Vagina (tissue), 2 donors: ENCODE measurements at regions not wholly inside any gene's neighbourhood (a gene's known extent, or its start where the extent isn't known, plus 50 kb on each side); places are given as distances from the start of the nearest gene placed in this dataset.

Experiments used
- DNase-seq, 2 donors: peaks; one replicate each; pipeline ENCODE4 v3.0.0-alpha.2; 2017; ENCODE audit errors: extremely low spot score in 2 of 2
- H3K27ac ChIP-seq: fragments of 200-600 bp; sonication (generic); one replicate; pipeline ENCODE4 v1.5.1; 2019
- H3K27me3 ChIP-seq: fragments of 200-600 bp; sonication (generic); one replicate; pipeline ENCODE4 v1.5.1; 2019
- H3K36me3 ChIP-seq, 2 donors: fragments of 200-600 bp; sonication (generic); one replicate each; pipeline ENCODE4 v1.5.1; 2017 to 2019
- H3K4me1 ChIP-seq: fragments of 200-600 bp; sonication (generic); one replicate; pipeline ENCODE4 v1.5.1; 2019
- H3K4me3 ChIP-seq, 2 donors: fragments of 200-600 bp; sonication (generic); 1 replicate in 1 of 2; 2 replicates in 1 of 2; pipeline ENCODE4 v1.5.1; 2016 to 2019
- H3K9me3 ChIP-seq: fragments of 200-600 bp; sonication (generic); one replicate; pipeline ENCODE4 v1.5.1; 2019
- POLR2A ChIP-seq, 2 donors: fragments of 450-650 bp; IDR thresholded peaks; one replicate each; pipeline ENCODE4 v1.6.1; 2017; ENCODE audit warnings: antibody characterized with exemption in 2 of 2, mild to moderate bottlenecking in 2 of 2, moderate library complexity in 2 of 2
- POLR2AphosphoS5 ChIP-seq, 2 donors: sonication (generic); formaldehyde crosslinking; IDR thresholded peaks; one replicate each; pipeline ENCODE4 v1.9.0; 2017; ENCODE audit warnings: antibody characterized with exemption in 2 of 2, mild to moderate bottlenecking in 2 of 2, low read depth in 1 of 2; ENCODE audit not compliant: insufficient read depth in 1 of 2
- intact Hi-C: fragments of 100-400 bp; cut with DNase I; formaldehyde crosslinking; loops from one replicate; pipeline ENCODE4 v1.15.1; 2023
- TF ChIP-seq, protein P1 (sequence below), 3 experiments: fragments of 450-650 bp in 2 of 3; fragments of 200-600 bp in 1 of 3; sonication (generic) in 1 of 3; IDR thresholded peaks; one replicate each; pipeline ENCODE4 v1.5.1; 2017 to 2019; ENCODE audit warnings: antibody characterized with exemption in 3 of 3, mild to moderate bottlenecking in 2 of 3, moderate library complexity in 2 of 3

- Histone ChIP-seq H3K4me3 (no peak overlapping the region), H3K36me3 (no peaks in the 10 kb centered on the region), H3K4me1 (no peaks in the 10 kb centered on the region), H3K27me3 (no peaks in the 10 kb centered on the region), H3K27ac (no peak overlapping the region), H3K9me3 (no peaks in the 10 kb centered on the region)
- DNase-seq: no peak
- intact Hi-C loops: no loop called here
- TF ChIP-seq POLR2A (IDR thresholded peaks at IDR 0.05) (no peak), POLR2AphosphoS5 (IDR thresholded peaks at IDR 0.05; ENCODE audit: insufficient read depth in 1 of 2, low read depth in 1 of 2) (no peak)
- TF ChIP-seq, protein P1, sequence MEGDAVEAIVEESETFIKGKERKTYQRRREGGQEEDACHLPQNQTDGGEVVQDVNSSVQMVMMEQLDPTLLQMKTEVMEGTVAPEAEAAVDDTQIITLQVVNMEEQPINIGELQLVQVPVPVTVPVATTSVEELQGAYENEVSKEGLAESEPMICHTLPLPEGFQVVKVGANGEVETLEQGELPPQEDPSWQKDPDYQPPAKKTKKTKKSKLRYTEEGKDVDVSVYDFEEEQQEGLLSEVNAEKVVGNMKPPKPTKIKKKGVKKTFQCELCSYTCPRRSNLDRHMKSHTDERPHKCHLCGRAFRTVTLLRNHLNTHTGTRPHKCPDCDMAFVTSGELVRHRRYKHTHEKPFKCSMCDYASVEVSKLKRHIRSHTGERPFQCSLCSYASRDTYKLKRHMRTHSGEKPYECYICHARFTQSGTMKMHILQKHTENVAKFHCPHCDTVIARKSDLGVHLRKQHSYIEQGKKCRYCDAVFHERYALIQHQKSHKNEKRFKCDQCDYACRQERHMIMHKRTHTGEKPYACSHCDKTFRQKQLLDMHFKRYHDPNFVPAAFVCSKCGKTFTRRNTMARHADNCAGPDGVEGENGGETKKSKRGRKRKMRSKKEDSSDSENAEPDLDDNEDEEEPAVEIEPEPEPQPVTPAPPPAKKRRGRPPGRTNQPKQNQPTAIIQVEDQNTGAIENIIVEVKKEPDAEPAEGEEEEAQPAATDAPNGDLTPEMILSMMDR (IDR thresholded peaks at IDR 0.05): no peak
Observed at GRCh38 chr5:72661405-72661804, 154.2 kb upstream of the ZNF366 start.

DNA sequence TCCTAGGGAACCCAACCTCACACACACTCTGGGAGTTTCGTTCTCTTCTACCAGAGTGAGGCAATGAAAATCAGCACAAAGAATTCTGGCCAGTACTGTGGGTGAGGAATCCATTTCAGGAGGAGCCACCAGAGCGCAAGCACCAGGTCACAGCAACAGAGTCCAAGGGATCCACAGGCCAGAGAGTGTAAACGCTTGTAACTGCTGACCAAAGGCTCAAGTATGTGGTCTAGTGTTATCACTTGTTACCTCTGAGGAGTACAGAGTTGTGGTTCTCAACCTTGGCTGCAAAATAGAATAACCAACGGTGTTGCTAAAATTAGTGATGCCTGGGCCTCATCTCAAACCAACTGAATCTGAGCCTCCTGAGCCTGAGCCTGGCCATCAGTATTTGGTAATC, 152.5 kb upstream of the ZNF366 start:
- no peak for DNase-seq
- TF ChIP-seq, protein P1 (IDR thresholded peaks at IDR 0.05): no peak
- no peak for TF ChIP-seq POLR2A (IDR thresholded peaks at IDR 0.05)
- TF ChIP-seq POLR2AphosphoS5 (IDR thresholded peaks at IDR 0.05; ENCODE audit: insufficient read depth in 1 of 2, low read depth in 1 of 2): no peak
- H3K27ac ChIP-seq: no peak overlapping the region
- no peaks in the 10 kb centered on the region for H3K9me3 ChIP-seq
- H3K27me3 ChIP-seq: no peaks in the 10 kb centered on the region
- intact Hi-C loops: no loop called here
- no peaks in the 10 kb centered on the region for H3K4me1 ChIP-seq
- no peaks in the 10 kb centered on the region for H3K36me3 ChIP-seq
- H3K4me3 ChIP-seq: no peak overlapping the region

- no peak overlapping the region for H3K27ac ChIP-seq
- no peaks in the 10 kb centered on the region for H3K4me1 ChIP-seq
- no peaks in the 10 kb centered on the region for H3K36me3 ChIP-seq
- H3K9me3 ChIP-seq: no peaks in the 10 kb centered on the region
- no peak for DNase-seq
- H3K27me3 ChIP-seq: no peaks in the 10 kb centered on the region
- TF ChIP-seq POLR2A (IDR thresholded peaks at IDR 0.05) (no peak), POLR2AphosphoS5 (IDR thresholded peaks at IDR 0.05; ENCODE audit: insufficient read depth in 1 of 2, low read depth in 1 of 2) (no peak)
- TF ChIP-seq, protein P1 (IDR thresholded peaks at IDR 0.05): no peak
- no peak overlapping the region for H3K4me3 ChIP-seq
- intact Hi-C loops: no loop called here
Observed at GRCh38 chr5:72658761-72659540, 151.7 kb upstream of the ZNF366 start.

GRCh38 chr5:72658161-72658560, 151.0 kb upstream of the ZNF366 start:
- H3K36me3 ChIP-seq: no peaks in the 10 kb centered on the region
- no peak for DNase-seq
- H3K27me3 ChIP-seq: no peaks in the 10 kb centered on the region
- TF ChIP-seq, protein P1 (IDR thresholded peaks at IDR 0.05): no peak
- TF ChIP-seq POLR2A (IDR thresholded peaks at IDR 0.05): no peak
- TF ChIP-seq POLR2AphosphoS5 (IDR thresholded peaks at IDR 0.05; ENCODE audit: insufficient read depth in 1 of 2, low read depth in 1 of 2): no peak
- no peaks in the 10 kb centered on the region for H3K4me1 ChIP-seq
- no peak overlapping the region for H3K27ac ChIP-seq
- no peaks in the 10 kb centered on the region for H3K9me3 ChIP-seq
- H3K4me3 ChIP-seq: no peak overlapping the region
- intact Hi-C loops: no loop called here

DNA sequence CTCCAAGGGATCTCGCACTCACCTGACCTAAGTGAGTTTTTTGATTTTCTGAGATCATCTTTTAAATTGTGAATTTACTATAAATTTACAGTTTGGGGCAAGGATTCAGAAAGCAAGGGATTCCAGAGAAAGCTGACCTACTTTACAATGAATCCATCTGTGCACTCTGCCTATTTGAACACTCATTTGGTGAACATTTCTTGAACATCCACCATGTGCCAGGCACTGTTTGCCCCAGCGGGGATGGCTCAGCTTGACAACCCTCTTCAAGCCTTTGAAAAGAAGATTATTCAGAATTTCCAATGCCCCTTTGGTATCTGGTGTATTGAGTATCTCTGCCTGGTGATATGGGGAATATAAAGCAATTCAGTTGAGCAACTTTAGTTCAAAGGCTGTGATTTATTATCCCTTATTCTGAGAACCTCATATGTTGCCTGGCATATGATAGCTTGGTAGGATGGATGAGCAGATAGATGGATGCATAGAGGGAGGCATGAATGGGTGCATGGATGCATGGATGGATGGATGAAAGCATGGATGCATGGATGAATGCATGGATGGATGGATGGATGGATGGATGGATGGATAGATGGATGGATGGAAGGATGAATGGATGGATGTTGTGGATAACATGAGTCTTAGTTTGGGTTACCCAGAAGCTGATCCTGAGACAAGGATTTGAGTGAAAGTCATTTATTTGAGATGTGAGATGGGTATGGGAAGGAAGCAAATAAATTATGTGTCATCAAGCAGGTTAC, 149.7 kb upstream of the ZNF366 start:
- TF ChIP-seq POLR2A (IDR thresholded peaks at IDR 0.05) (no peak), POLR2AphosphoS5 (IDR thresholded peaks at IDR 0.05; ENCODE audit: insufficient read depth in 1 of 2, low read depth in 1 of 2) (no peak)
- TF ChIP-seq, protein P1 (IDR thresholded peaks at IDR 0.05): no peak
- Histone ChIP-seq H3K4me1 (no peaks in the 10 kb centered on the region), H3K27me3 (no peaks in the 10 kb centered on the region), H3K27ac (no peak overlapping the region), H3K36me3 (no peaks in the 10 kb centered on the region), H3K4me3 (no peak overlapping the region), H3K9me3 (no peaks in the 10 kb centered on the region)
- DNase-seq: no peak
- intact Hi-C loops: no loop called here
